ENCODE measurements at regions not wholly inside any gene's neighbourhood (a gene's known extent, or its start where the extent isn't known, plus 50 kb on each side); places are given as distances from the start of the nearest gene placed in this dataset.

DNA sequence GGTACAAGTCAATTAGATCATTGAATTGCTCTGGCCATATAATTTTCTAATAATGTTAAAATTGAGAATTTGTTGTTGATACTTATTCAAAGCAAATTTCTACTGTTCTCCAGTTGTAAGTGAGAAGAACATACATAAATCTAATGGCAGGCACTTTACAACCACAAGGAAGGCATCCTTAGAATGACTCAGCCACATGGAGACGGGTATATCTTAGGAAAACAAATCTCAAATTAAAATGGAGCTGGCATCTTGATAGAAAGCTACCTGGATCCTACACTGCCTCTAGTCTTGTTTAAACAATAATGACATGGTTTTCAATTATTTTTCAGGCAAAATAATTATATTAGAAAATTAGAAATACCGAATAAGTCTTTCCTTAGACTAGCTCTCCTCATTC is 1183.7 kb upstream of the SORCS1 start:
- TF ChIP-seq POLR2A (IDR thresholded peaks at IDR 0.05) = no peak
- TF ChIP-seq CTCF (IDR thresholded peaks at IDR 0.05) = no peak
- TF ChIP-seq EP300 (IDR thresholded peaks at IDR 0.05) = no peak

Measured in tibial nerve (tissue), 4 donors.